Thyroid gland (tissue), 4 donors: ENCODE measurements at regions not wholly inside any gene's neighbourhood (a gene's known extent, or its start where the extent isn't known, plus 50 kb on each side); places are given as distances from the start of the nearest gene placed in this dataset.
A peak's percentile ranks its signal among the peaks of the same experiment; 100 is the strongest.
"Not testable (repeated sequence)": the region's sequence is repeated elsewhere in the genome, so short reads cannot be mapped to it uniquely, and the experiment has no call there.

ENCODE experiments used
- DNase-seq, 2 donors: peaks; one replicate each; pipeline ENCODE4 v3.0.0-alpha.2; 2019
- H3K27ac ChIP-seq, 3 donors: fragments of 200-600 bp; sonication (generic); 1 replicate in 2 of 3; 2 replicates in 1 of 3; pipeline ENCODE4 v1.5.1; 2016 to 2019; ENCODE audit warnings: mild to moderate bottlenecking in 1 of 3, moderate library complexity in 1 of 3
- H3K27me3 ChIP-seq: fragments of 200-600 bp; sonication (generic); one replicate; pipeline ENCODE4 v1.5.1; 2019
- H3K36me3 ChIP-seq, 2 donors: fragments of 200-600 bp; sonication (generic); one replicate each; pipeline ENCODE4 v1.5.1; 2016 to 2019
- H3K4me1 ChIP-seq, 2 donors: fragments of 200-600 bp; sonication (generic); one replicate each; pipeline ENCODE4 v1.5.1; 2017 to 2019
- H3K4me3 ChIP-seq, 3 donors: fragments of 200-600 bp; sonication (generic); replicated peaks in 1 of 3; 1 replicate in 2 of 3; 2 replicates in 1 of 3; pipeline ENCODE4 v1.5.1; 2016; ENCODE audit warnings: mild to moderate bottlenecking in 1 of 3
- H3K9me3 ChIP-seq: fragments of 200-600 bp; sonication (generic); one replicate; pipeline ENCODE4 v1.5.1; 2017
- POLR2A ChIP-seq, 2 donors: fragments of 450-650 bp; IDR thresholded peaks; one replicate each; pipeline ENCODE4 v1.6.1; 2017; ENCODE audit warnings: antibody characterized with exemption in 2 of 2, mild to moderate bottlenecking in 2 of 2, moderate library complexity in 1 of 2
- WGBS, 2 donors: methylation state at CpG; one replicate each; pipeline ENCODE4 v1.1.5; 2017; 5-methylcytosine and 5-hydroxymethylcytosine counted together
- intact Hi-C: fragments of 100-400 bp; cut with DNase I; formaldehyde crosslinking; loops from one replicate; pipeline ENCODE4 v1.15.1; 2023
- TF ChIP-seq, protein P1 (sequence below), 6 experiments: fragments of 200-600 bp in 3 of 6; fragments of 450-650 bp in 3 of 6; sonication (generic) in 3 of 6; IDR thresholded peaks; one replicate each; pipeline ENCODE4 v1.5.1; 2016 to 2019; ENCODE audit warnings: antibody characterized with exemption in 6 of 6, mild to moderate bottlenecking in 2 of 6, inconsistent platforms in 1 of 6, moderate library complexity in 1 of 6

DNA sequence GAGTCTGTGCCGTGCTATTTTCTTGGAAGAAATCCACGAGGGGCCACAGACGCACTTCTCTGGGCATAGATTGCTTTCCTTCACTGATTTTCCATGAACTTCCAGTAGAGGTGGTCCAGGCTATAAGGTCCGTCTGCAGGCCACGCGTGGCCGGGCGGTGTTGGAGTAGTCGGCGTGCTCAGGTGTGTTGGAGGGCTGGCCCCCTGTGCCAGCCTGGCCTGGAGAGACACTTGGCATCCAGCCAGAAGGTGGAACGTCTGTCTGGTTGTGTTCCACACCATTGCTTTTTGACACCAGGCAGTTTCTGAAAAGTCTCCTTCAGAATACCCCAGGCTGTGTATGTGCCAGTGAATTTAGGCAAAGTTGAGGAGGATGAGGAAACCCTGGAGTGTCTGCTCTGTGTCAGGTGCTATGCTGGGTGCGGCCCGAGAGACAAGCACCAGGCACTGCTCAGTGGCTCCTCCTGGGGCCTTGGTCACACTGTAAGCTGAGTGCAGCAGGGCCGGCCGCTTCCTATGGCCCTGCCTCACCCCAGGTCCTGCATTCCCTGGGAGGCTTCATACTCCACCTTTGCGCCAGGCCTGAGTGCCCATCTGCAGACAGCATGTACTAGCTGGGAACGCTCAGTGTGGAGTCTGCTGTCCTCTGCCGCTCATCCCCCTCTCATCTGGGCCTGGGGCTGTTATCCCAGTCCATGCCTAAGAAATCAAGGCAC lies 52.1 kb upstream of the TAMM41 start:
- peak; percentile 61 to 67 for DNase-seq
- Histone ChIP-seq H3K4me3 (no peak overlapping the region), H3K9me3 (no peaks in the 10 kb centered on the region), H3K36me3 (no peaks in the 10 kb centered on the region), H3K27ac (no peak overlapping the region), H3K27me3 (no peaks in the 10 kb centered on the region), H3K4me1 (peaks cover 0 to 11% of the 10 kb centered on the region in 2 donors)
- TF ChIP-seq, protein P1, sequence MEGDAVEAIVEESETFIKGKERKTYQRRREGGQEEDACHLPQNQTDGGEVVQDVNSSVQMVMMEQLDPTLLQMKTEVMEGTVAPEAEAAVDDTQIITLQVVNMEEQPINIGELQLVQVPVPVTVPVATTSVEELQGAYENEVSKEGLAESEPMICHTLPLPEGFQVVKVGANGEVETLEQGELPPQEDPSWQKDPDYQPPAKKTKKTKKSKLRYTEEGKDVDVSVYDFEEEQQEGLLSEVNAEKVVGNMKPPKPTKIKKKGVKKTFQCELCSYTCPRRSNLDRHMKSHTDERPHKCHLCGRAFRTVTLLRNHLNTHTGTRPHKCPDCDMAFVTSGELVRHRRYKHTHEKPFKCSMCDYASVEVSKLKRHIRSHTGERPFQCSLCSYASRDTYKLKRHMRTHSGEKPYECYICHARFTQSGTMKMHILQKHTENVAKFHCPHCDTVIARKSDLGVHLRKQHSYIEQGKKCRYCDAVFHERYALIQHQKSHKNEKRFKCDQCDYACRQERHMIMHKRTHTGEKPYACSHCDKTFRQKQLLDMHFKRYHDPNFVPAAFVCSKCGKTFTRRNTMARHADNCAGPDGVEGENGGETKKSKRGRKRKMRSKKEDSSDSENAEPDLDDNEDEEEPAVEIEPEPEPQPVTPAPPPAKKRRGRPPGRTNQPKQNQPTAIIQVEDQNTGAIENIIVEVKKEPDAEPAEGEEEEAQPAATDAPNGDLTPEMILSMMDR (IDR thresholded peaks at IDR 0.05), result no peak
- no peak for TF ChIP-seq POLR2A (IDR thresholded peaks at IDR 0.05)
- 35 to 41% methylated on average over 8 to 11 of the region's 18 CpGs for WGBS, 2 donors
- intact Hi-C loops, result no loop called here

DNA sequence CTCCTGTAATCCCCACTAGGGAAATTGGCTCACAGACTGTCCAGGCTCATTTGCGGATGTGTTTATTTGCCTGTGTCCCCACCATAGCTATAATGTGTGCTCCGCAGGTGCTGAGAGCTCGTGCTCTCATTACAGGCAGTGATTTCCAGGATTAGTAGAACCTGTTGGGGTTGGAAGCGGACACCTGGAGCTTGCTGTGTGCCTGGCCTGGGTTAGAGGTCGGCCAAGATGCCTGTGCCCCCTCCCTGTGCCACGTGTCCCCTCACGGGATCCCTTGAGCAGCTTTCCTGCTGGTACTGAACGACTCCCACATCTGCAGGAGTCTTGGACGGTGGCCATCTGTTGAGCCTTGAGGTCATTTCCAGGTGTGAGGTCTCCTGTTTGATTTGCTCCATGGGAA lies 52.7 kb upstream of the TAMM41 start:
- H3K4me1 ChIP-seq, result peaks cover 0 to 11% of the 10 kb centered on the region in 2 donors
- H3K9me3 ChIP-seq, intact Hi-C loops, H3K27me3 ChIP-seq, H3K36me3 ChIP-seq, DNase-seq, H3K27ac ChIP-seq, H3K4me3 ChIP-seq: not testable (repeated sequence)
- WGBS, 2 donors, result 80 to 82% methylated on average over 1 to 9 of the region's 9 CpGs

DNA sequence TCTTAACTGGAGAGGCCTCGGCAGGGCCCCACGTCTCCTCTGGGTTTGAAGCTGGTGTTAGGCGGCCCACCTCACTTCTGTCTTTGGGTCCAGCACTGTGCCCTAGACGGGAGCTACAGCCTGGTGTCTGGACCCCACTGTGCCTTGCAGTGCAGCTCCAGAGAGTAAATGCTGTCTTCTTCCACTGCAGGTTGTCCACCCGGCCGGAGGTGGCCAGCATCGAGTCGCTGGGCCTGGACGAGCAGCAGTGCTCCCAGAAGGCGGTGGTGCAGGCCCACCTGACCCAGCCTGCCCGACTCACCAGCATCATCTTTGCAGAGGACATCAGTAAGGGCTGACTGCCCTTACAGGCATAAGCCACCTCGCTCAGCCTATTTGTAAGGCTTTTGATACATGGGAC lies 53.1 kb upstream of the TAMM41 start:
- TF ChIP-seq, protein P1 (IDR thresholded peaks at IDR 0.05), result no peak
- TF ChIP-seq POLR2A (IDR thresholded peaks at IDR 0.05), result no peak
- Histone ChIP-seq H3K27me3 (no peaks in the 10 kb centered on the region), H3K9me3 (no peaks in the 10 kb centered on the region), H3K36me3 (no peaks in the 10 kb centered on the region), H3K4me3 (no peak overlapping the region), H3K27ac (no peak overlapping the region), H3K4me1 (peaks cover 0 to 11% of the 10 kb centered on the region in 2 donors)
- intact Hi-C loops, result no loop called here
- no peak for DNase-seq
- WGBS, 2 donors, result 82 to 89% methylated on average over 3 to 12 of the region's 12 CpGs

DNA sequence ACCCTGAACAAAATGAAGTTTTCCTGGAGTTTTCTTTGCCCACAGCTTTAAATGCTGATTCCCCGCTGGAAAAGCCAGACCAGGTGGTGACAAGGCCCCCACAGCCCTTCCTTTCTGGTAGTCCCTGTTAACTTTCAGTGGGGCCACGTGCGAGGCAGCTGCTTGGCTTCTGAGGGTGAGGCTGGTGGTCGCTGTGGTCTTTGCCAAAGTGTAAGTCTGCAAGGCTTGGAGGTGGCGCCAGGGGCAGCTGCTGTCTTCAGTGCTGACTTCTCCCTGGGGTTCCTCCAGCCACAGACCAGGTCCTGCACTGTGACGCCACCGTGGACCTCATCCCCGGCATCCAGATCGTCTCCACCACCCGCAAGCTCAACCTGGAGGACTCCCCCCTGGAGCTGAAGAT lies 54.1 kb upstream of the TAMM41 start:
- intact Hi-C loops, result no loop called here
- TF ChIP-seq, protein P1 (IDR thresholded peaks at IDR 0.05), result no peak
- TF ChIP-seq POLR2A (IDR thresholded peaks at IDR 0.05), result no peak
- no peaks in the 10 kb centered on the region for H3K36me3 ChIP-seq
- H3K4me1 ChIP-seq, result peaks cover 0 to 11% of the 10 kb centered on the region in 2 donors
- H3K4me3 ChIP-seq, result no peak overlapping the region
- 87 to 92% methylated on average over 6 to 10 of the region's 10 CpGs for WGBS, 2 donors
- H3K27me3 ChIP-seq, result no peaks in the 10 kb centered on the region
- no peaks in the 10 kb centered on the region for H3K9me3 ChIP-seq
- no peak overlapping the region for H3K27ac ChIP-seq
- DNase-seq, result no peak

DNA sequence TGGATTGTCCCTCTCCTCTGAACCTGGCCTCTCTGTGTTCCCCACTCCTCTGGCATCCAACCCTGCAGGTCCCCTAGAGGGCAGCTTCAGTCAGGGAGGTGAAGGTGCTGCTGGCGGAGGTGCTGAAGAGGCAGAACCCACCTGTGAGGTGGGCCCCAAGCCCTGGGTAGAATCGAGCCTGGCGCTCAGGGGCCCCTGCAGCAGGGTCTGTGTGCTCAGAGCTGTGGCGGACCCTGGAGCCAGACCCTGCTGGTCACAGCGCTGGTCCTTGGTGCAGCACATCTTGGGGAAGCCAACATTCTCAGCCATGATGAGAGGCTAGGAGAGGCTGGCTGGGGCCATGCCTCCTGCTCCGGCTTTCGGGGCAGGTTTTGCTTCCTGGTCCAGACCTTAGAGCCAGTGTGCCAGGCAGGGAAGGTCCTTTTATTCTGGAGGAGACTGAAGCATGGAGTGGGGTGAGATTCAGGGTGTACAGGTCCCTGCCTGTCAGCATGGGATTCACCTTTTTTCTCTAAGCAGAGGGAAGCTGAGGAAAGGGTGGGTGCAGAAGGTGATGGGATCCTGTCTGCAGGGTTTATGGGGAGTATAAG lies 54.7 kb upstream of the TAMM41 start:
- H3K4me1 ChIP-seq, result peaks cover 0 to 11% of the 10 kb centered on the region in 2 donors
- H3K27me3 ChIP-seq, result no peaks in the 10 kb centered on the region
- H3K36me3 ChIP-seq, result no peaks in the 10 kb centered on the region
- intact Hi-C loops, result no loop called here
- no peaks in the 10 kb centered on the region for H3K9me3 ChIP-seq
- no peak overlapping the region for H3K4me3 ChIP-seq
- DNase-seq, result no peak
- H3K27ac ChIP-seq, result no peak overlapping the region
- 60 to 100% methylated on average over 1 of the region's 7 CpGs for WGBS, 2 donors
- TF ChIP-seq, protein P1 (IDR thresholded peaks at IDR 0.05), result no peak
- TF ChIP-seq POLR2A (IDR thresholded peaks at IDR 0.05), result no peak
